SK-N-SH (cell line): ENCODE measurements at regions not wholly inside any gene's neighbourhood (a gene's known extent, or its start where the extent isn't known, plus 50 kb on each side); places are given as distances from the start of the nearest gene placed in this dataset.

Experiments
- CTCF ChIA-PET: fragments of 300-600, 350-600 bp; formaldehyde crosslinking; extraction: SDS; loops from one replicate; lab custom pipeline; 2021; lab: Yijun Ruan, JAX
- POLR2A ChIA-PET: fragments of 350-600 bp; sonication (Branson Sonifier 250); formaldehyde crosslinking; extraction: SDS; loops from one replicate; lab custom pipeline; 2020; ENCODE audit warnings: antibody characterized with exemption, inconsistent platforms; lab: Yijun Ruan, JAX
- DNase-seq: peaks from one replicate; pipeline ENCODE4 v3.0.0; 2012
- H2AFZ ChIP-seq: fragments of 200-600 bp; sonication (generic); 2 replicates; pipeline ENCODE4 v1.8.1; 2016; ENCODE audit warnings: antibody characterized with exemption, mild to moderate bottlenecking, low read depth
- H3F3A ChIP-seq: fragments of 200-600 bp; sonication (generic); replicated peaks from 2 replicates; pipeline ENCODE3; 2016; ENCODE audit warnings: antibody characterized with exemption, mild to moderate bottlenecking; ENCODE audit not compliant: insufficient read depth
- H3K27ac ChIP-seq, 2 experiments: fragments of 200-500 bp in 1 of 2; fragments of 200-600 bp in 1 of 2; sonication (Bioruptor generic) in 1 of 2; sonication (generic), shearing (Covaris generic) in 1 of 2; 2 replicates each; pipeline versions ENCODE4 v1.5.1 to v1.6.1; 2014 to 2016; ENCODE audit warnings: low read depth in 2 of 2, inconsistent platforms in 1 of 2, low read length in 1 of 2, mild to moderate bottlenecking in 1 of 2, mixed read lengths in 1 of 2
- H3K27me3 ChIP-seq: fragments of 200-600 bp; sonication (generic), shearing (Covaris generic); 2 replicates; pipeline ENCODE4 v1.6.1; 2016; ENCODE audit warnings: mixed run types; ENCODE audit not compliant: insufficient read depth
- H3K36me3 ChIP-seq, 2 experiments: fragments of 200-500 bp in 1 of 2; fragments of 200-600 bp in 1 of 2; sonication (Bioruptor generic) in 1 of 2; sonication (generic) in 1 of 2; replicated peaks in 1 of 2; 2 replicates each; pipeline versions ENCODE3 to v1.5.1; 2014 to 2016; ENCODE audit warnings: low read length in 1 of 2, mild to moderate bottlenecking in 1 of 2; ENCODE audit not compliant: insufficient read depth in 2 of 2, control insufficient read depth in 1 of 2
- H3K4me1 ChIP-seq, 2 experiments: fragments of 200-500 bp in 1 of 2; fragments of 200-600 bp in 1 of 2; sonication (Bioruptor generic) in 1 of 2; sonication (generic), shearing (Covaris generic) in 1 of 2; 2 replicates each; pipeline versions ENCODE4 v1.5.1 to v1.6.1; 2014 to 2016; ENCODE audit warnings: low read depth in 1 of 2, low read length in 1 of 2, mixed run types in 1 of 2; ENCODE audit not compliant: insufficient read depth in 2 of 2, control insufficient read depth in 1 of 2
- H3K4me2 ChIP-seq: fragments of 200-600 bp; sonication (generic), shearing (Covaris generic); 2 replicates; pipeline ENCODE4 v1.6.1; 2017; ENCODE audit warnings: mixed run types
- H3K4me3 ChIP-seq, 2 experiments: fragments of 200-500 bp in 1 of 2; fragments of 200-600 bp in 1 of 2; sonication (Bioruptor generic) in 1 of 2; sonication (generic), shearing (Covaris generic) in 1 of 2; 2 replicates each; pipeline versions ENCODE4 v1.5.1 to v1.8.1; 2014 to 2016; ENCODE audit warnings: low read depth in 2 of 2, inconsistent platforms in 1 of 2, low read length in 1 of 2, mild to moderate bottlenecking in 1 of 2, mixed read lengths in 1 of 2, moderate library complexity in 1 of 2
- H3K79me2 ChIP-seq: fragments of 200-600 bp; sonication (generic); 2 replicates; pipeline ENCODE4 v1.8.1; 2017; ENCODE audit warnings: mild to moderate bottlenecking; ENCODE audit not compliant: insufficient read depth
- H3K9ac ChIP-seq: fragments of 200-600 bp; sonication (generic); 2 replicates; pipeline ENCODE4 v1.6.1; 2017; ENCODE audit warnings: mixed run types
- H3K9me2 ChIP-seq: fragments of 200-600 bp; sonication (generic); 2 replicates; pipeline ENCODE4 v1.6.1; 2017; ENCODE audit warnings: mixed run types
- H3K9me3 ChIP-seq: fragments of 200-600 bp; sonication (generic); 2 replicates; pipeline ENCODE4 v1.6.1; 2017; ENCODE audit warnings: mixed run types, mild to moderate bottlenecking, moderate library complexity
- H4K20me1 ChIP-seq: fragments of 200-600 bp; sonication (generic); 2 replicates; pipeline ENCODE4 v1.6.1; 2017; ENCODE audit warnings: mild to moderate bottlenecking, mixed run types; ENCODE audit not compliant: insufficient read depth
- ELF1 ChIP-seq: IDR thresholded peaks from 2 replicates; pipeline ENCODE4 v1.4.0; 2012
- EZH2phosphoT487 ChIP-seq: fragments of 200-600 bp; sonication (generic); IDR thresholded peaks from 2 replicates; pipeline ENCODE4 v1.6.1; 2017; ENCODE audit warnings: low read depth, mixed run types, mild to moderate bottlenecking, antibody characterized with exemption, moderate library complexity, borderline replicate concordance
- FOSL2 ChIP-seq: IDR thresholded peaks from 2 replicates; pipeline ENCODE4 v1.4.0; 2012; ENCODE audit warnings: low read depth, mild to moderate bottlenecking, moderate library complexity, borderline replicate concordance
- FOXM1 ChIP-seq: IDR thresholded peaks from 2 replicates; pipeline ENCODE4 v1.4.0; 2012; ENCODE audit warnings: low read depth, mild to moderate bottlenecking
- GABPA ChIP-seq: IDR thresholded peaks from 2 replicates; pipeline ENCODE4 v1.4.0; 2012; ENCODE audit warnings: low read depth, mild to moderate bottlenecking
- JUND ChIP-seq: IDR thresholded peaks from 2 replicates; pipeline ENCODE4 v1.4.0; 2012
- MXI1 ChIP-seq: IDR thresholded peaks from 2 replicates; pipeline ENCODE4 v1.6.1; 2012; ENCODE audit warnings: mild to moderate bottlenecking, low read depth, low read length, improper control_type of control experiment
- NRF1 ChIP-seq: IDR thresholded peaks from 2 replicates; pipeline ENCODE4 v1.6.1; 2012; ENCODE audit warnings: low read depth, mild to moderate bottlenecking, low read length
- RAD21 ChIP-seq: IDR thresholded peaks from 2 replicates; pipeline ENCODE4 v1.6.1; 2012; ENCODE audit warnings: mild to moderate bottlenecking, low read length
- RXRA ChIP-seq: IDR thresholded peaks from 2 replicates; pipeline ENCODE4 v1.4.0; 2012; ENCODE audit warnings: low read depth, mild to moderate bottlenecking, borderline replicate concordance
- SIN3A ChIP-seq: IDR thresholded peaks from 2 replicates; pipeline ENCODE4 v1.6.1; 2012; ENCODE audit warnings: low read depth, mild to moderate bottlenecking, low read length, moderate library complexity, borderline replicate concordance
- SMC3 ChIP-seq: IDR thresholded peaks from 2 replicates; pipeline ENCODE4 v1.6.1; 2012; ENCODE audit warnings: low read depth, low read length, improper control_type of control experiment
- TAF1 ChIP-seq: IDR thresholded peaks from 2 replicates; pipeline ENCODE4 v1.6.1; 2012; ENCODE audit warnings: low read depth, mild to moderate bottlenecking, low read length, moderate library complexity, borderline replicate concordance
- TEAD4 ChIP-seq: IDR thresholded peaks from 2 replicates; pipeline ENCODE4 v1.4.0; 2012; ENCODE audit warnings: mild to moderate bottlenecking, borderline replicate concordance; ENCODE audit not compliant: insufficient read depth
- YY1 ChIP-seq: IDR thresholded peaks from 2 replicates; pipeline ENCODE4 v1.4.0; 2012; ENCODE audit warnings: low read depth, mild to moderate bottlenecking
- WGBS: methylation state at CpG from one replicate; pipeline ENCODE4 v1.1.6; 2017; ENCODE audit warnings: low lambda C conversion rate; 5-methylcytosine and 5-hydroxymethylcytosine counted together
- TF ChIP-seq, protein P1 (sequence below): IDR thresholded peaks from 2 replicates; pipeline ENCODE4; 2012
- TF ChIP-seq, protein P2 (sequence below): fragments of 150-350 bp; IDR thresholded peaks from 2 replicates; pipeline ENCODE4 v1.6.1; 2016; ENCODE audit warnings: mild to moderate bottlenecking, low read depth, low read length
- TF ChIP-seq, protein P3 (sequence below): fragments of 200-600 bp; sonication (generic); IDR thresholded peaks from 2 replicates; pipeline ENCODE4 v1.6.1; 2017; ENCODE audit warnings: antibody characterized with exemption, mild to moderate bottlenecking, moderate library complexity
- TF ChIP-seq, protein P4 (sequence below): IDR thresholded peaks from 2 replicates; pipeline ENCODE4 v1.4.0; 2012; ENCODE audit warnings: low read depth
- TF ChIP-seq, protein P5 (sequence below): fragments of 150-350 bp; IDR thresholded peaks from 2 replicates; pipeline ENCODE4 v1.6.1; 2017; ENCODE audit warnings: antibody characterized with exemption, low read length, low read depth, borderline replicate concordance
- TF ChIP-seq, protein P6 (sequence below): IDR thresholded peaks from 2 replicates; pipeline ENCODE4 v1.4.0; 2012; ENCODE audit warnings: low read depth, borderline replicate concordance

DNA sequence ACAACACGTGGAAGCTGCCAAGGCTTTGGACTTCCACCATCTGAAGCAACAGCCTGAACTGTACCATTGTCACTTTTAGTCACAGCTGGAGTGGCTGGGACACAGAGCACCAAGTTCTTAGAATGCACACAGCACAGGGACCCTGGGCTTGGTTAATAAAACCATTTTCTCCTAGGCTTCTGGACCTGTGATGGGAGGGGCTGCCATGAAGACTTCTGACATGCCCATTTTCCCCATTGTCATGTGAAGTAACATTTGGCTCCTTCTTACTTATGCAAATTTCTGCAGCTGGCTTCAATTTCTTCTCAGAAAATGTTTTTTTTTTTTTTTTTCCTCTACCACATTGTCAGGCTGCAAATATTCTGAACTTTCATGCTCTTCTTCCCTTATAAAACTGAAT is 138.6 kb upstream of the BRINP3 start (continued):
- TF ChIP-seq NRF1 (no peak), YY1 (no peak), JUND (no peak)

DNA sequence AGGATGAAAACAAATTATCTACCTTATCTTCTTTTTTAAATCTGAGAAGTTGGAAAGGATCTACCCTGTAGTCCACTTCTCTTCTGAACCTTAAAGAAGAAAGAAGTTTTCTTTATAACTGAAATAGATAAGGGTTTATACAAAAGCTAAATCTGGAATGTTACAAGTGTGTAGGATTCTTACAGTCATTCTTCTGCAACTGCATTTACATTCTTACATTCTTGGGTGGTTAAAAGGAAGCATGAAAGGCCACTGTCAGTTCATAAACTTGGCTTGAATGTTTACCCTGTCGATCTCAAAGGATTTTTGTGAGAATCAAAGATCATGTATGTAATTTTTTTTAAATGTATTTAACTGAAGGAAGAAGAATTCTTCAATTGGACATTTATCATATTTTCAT is 142.1 kb upstream of the BRINP3 start:
- Histone ChIP-seq H4K20me1 (no peaks in the 10 kb centered on the region), H2AFZ (no peak overlapping the region), H3K9me2 (no peaks in the 10 kb centered on the region), H3K9me3 (no peaks in the 10 kb centered on the region), H3F3A (no peaks in the 10 kb centered on the region), H3K27ac (no peak overlapping the region), H3K9ac (no peak overlapping the region), H3K79me2 (no peaks in the 10 kb centered on the region), H3K36me3 (no peaks in the 10 kb centered on the region), H3K4me1 (no peaks in the 10 kb centered on the region; a peak in 1 of 4 replicates), H3K4me2 (no peak overlapping the region), H3K4me3 (no peak overlapping the region), H3K27me3 (no peaks in the 10 kb centered on the region)
- POLR2A ChIA-PET, result no interaction called here
- DNase-seq, result no peak
- CTCF ChIA-PET, result no interaction called here
- TF ChIP-seq RXRA (no peak), FOXM1 (no peak), ELF1 (no peak), MXI1 (no peak), EZH2phosphoT487 (no peak), SMC3 (no peak), TAF1 (no peak), NRF1 (no peak), GABPA (no peak), FOSL2 (no peak), SIN3A (no peak), TEAD4 (no peak), RAD21 (no peak)
- TF ChIP-seq, protein P1, sequence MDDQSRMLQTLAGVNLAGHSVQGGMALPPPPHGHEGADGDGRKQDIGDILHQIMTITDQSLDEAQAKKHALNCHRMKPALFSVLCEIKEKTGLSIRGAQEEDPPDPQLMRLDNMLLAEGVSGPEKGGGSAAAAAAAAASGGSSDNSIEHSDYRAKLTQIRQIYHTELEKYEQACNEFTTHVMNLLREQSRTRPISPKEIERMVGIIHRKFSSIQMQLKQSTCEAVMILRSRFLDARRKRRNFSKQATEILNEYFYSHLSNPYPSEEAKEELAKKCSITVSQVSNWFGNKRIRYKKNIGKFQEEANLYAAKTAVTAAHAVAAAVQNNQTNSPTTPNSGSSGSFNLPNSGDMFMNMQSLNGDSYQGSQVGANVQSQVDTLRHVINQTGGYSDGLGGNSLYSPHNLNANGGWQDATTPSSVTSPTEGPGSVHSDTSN, result no peak
- TF ChIP-seq, protein P2, sequence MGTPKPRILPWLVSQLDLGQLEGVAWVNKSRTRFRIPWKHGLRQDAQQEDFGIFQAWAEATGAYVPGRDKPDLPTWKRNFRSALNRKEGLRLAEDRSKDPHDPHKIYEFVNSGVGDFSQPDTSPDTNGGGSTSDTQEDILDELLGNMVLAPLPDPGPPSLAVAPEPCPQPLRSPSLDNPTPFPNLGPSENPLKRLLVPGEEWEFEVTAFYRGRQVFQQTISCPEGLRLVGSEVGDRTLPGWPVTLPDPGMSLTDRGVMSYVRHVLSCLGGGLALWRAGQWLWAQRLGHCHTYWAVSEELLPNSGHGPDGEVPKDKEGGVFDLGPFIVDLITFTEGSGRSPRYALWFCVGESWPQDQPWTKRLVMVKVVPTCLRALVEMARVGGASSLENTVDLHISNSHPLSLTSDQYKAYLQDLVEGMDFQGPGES, result no peak
- TF ChIP-seq, protein P3, sequence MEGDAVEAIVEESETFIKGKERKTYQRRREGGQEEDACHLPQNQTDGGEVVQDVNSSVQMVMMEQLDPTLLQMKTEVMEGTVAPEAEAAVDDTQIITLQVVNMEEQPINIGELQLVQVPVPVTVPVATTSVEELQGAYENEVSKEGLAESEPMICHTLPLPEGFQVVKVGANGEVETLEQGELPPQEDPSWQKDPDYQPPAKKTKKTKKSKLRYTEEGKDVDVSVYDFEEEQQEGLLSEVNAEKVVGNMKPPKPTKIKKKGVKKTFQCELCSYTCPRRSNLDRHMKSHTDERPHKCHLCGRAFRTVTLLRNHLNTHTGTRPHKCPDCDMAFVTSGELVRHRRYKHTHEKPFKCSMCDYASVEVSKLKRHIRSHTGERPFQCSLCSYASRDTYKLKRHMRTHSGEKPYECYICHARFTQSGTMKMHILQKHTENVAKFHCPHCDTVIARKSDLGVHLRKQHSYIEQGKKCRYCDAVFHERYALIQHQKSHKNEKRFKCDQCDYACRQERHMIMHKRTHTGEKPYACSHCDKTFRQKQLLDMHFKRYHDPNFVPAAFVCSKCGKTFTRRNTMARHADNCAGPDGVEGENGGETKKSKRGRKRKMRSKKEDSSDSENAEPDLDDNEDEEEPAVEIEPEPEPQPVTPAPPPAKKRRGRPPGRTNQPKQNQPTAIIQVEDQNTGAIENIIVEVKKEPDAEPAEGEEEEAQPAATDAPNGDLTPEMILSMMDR, result no peak
- TF ChIP-seq, protein P4, sequence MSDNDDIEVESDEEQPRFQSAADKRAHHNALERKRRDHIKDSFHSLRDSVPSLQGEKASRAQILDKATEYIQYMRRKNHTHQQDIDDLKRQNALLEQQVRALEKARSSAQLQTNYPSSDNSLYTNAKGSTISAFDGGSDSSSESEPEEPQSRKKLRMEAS, result no peak
- TF ChIP-seq, protein P5, sequence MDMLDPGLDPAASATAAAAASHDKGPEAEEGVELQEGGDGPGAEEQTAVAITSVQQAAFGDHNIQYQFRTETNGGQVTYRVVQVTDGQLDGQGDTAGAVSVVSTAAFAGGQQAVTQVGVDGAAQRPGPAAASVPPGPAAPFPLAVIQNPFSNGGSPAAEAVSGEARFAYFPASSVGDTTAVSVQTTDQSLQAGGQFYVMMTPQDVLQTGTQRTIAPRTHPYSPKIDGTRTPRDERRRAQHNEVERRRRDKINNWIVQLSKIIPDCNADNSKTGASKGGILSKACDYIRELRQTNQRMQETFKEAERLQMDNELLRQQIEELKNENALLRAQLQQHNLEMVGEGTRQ, result no peak
- TF ChIP-seq, protein P6, sequence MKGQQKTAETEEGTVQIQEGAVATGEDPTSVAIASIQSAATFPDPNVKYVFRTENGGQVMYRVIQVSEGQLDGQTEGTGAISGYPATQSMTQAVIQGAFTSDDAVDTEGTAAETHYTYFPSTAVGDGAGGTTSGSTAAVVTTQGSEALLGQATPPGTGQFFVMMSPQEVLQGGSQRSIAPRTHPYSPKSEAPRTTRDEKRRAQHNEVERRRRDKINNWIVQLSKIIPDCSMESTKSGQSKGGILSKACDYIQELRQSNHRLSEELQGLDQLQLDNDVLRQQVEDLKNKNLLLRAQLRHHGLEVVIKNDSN, result no peak
- WGBS, result 0% methylated on average over 1 of the region's 1 CpG
